GM21367 (cell line): ENCODE measurements at regions not wholly inside any gene's neighbourhood (a gene's known extent, or its start where the extent isn't known, plus 50 kb on each side); places are given as distances from the start of the nearest gene placed in this dataset.
"Not testable (repeated sequence)": the region's sequence is repeated elsewhere in the genome, so short reads cannot be mapped to it uniquely, and the experiment has no call there.

ENCODE experiments used
- ATAC-seq: cut with Tn5 transposase; IDR thresholded peaks from one replicate; pipeline ENCODE4 v1.9.1; 2021; ENCODE audit not compliant: unreplicated experiment

DNA sequence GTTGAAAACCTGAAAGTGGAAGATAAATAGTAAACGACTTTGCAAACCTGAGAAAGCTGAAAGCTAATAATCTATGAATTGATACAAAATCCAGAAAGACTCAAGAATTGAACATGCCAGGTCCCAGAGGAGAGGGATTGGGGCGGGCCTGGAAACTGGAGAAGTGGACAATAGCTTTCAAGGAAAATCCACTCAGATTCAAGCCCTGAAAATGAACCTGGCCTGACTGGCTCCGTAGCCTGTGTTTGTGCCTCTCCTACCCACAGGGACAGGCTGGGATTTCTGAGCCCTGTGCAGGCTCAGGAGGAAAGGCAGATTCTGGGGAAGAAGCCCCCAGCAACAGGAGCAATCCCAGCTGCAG is 274.8 kb upstream of the HS6ST1 start:
- no peak for ATAC-seq

DNA sequence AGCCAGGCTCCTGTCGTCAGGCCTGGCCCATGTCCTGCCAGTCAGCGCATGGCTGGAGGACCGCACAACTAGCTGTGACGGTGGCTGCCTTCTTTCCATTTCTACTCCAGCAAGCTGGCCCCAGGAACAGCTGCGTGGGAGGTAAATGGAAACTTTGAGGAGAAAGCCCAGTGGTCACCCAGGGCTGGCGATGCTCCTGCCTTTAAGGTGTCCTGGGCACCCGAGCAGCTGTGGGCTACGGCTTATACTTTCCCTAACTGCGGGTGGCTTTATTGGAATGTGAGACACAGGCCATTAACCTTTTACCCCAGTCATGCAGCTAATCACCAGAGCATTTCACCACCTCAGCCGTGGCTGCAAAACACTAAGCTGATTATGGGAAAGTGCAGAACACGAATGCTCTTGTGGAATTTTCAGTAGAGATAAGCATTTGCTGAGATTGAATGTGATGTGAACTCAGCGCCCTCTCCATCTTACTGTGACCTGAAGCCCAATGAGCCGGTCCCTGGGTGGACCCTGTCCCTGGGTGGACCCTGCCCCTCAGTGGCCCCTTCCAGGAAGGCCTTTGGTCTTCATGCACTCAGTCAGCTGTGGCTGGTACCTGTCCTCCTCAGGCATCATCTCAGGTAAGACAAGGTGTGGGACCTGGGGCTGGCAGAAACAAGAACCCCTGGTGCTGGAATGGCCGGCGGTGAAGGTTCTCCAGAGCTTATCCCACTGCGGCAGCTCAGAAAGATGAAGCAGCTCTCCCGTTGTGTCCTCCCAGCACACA is 275.4 kb upstream of the HS6ST1 start:
- ATAC-seq, result no peak

- ATAC-seq, result no peak
Observed at GRCh38 chr2:128594651-128594910, 275.9 kb upstream of the HS6ST1 start.

GRCh38 chr2:128594953-128595677 is 276.4 kb upstream of the HS6ST1 start:
- ATAC-seq, result no peak

DNA sequence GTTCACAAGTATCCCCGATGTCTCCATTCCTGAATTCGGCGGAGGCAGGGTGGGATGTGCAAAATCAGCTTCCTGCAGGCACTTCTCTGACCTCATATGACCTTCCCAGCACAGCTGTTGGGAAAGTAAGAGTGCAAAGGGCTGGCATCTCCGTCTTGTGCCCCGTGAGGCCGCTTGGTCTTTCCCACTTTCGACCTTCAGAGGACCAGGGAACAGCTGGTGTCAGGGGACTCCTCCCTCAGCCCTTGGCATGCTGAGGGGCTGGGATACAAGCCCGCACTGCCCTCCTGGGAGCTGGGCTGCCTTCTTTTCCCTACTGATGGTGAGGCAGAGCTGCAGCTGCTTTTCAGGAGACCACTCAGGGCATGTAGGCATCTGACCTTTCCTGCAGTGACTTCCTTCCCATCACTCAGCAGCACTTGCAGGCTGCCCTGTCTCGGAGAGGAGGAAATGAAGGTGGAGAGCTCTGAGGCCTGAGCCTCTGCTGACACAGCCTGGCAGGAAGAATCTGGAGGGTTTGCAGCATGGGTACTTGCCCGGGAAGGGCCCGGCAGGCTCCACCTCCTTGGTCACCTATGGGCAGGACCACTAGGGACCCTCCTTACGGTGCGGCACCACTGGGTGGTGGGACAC is 277.2 kb upstream of the HS6ST1 start:
- ATAC-seq, result no peak

DNA sequence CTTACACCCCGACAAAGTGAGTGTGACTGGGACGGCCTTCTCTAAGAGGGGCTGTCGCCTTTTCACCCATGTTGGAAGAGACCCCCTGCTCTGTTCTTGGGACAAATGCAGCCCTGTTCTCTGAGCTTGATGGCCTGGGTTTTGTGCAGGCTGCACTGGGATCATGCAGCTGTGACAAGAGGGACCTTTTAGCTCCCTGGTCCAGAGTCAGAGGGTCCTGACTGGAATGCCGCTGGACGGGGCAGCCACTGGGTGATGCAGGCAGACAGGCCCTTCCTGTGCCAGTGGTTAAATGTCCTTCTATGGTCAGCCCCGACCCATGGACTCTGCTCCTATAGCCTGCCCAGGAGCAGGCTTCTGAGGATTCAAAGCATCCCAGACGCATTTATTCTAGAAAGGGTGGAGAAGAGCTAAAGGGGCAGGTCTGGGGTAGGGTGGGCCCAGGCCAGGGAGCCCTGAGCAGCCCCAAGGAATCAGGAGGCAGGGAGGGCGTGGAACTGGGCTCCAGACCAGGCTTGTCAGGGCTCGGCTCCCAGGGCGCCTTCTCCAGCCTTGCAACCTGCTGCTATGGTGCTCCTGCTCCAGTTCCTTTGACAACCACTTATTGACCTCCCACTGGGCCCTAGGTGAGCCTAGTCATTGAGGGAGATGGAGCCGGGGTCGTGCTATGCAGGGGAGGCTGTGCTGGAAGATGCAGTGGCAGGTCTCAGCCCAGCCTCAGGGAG is 277.9 kb upstream of the HS6ST1 start:
- no peak for ATAC-seq

DNA sequence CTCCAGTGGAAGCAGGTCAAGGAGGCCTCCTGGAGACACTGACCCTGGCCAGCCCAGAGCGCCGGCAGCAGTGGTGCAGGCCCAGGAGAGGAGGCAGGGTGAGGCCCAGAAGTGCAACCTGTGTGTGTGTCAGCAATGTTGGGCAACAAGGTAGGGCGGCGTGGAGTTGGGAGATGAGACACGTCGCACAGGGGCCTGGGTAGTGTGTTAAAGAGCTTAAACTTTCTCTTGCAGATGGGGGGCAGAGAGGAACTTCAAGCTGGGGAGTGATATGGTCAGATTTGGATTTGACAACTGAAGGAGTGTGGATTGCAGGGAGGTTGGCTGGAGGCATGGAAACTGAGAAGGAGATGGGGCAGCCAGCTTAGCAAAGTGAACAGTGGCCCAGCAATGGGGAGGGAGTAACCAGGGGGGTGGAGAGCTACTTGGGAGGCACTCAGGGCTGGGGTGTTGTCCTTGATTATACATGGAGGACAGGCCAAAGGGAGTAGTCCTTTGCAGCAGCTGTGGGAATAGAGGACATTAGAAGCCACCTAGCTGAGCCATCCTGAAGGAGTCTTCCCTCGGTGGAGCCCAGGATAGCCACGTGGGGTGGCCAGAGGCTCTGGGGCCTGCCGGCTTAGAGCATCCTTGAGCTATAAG is 278.6 kb upstream of the HS6ST1 start:
- no peak for ATAC-seq

DNA sequence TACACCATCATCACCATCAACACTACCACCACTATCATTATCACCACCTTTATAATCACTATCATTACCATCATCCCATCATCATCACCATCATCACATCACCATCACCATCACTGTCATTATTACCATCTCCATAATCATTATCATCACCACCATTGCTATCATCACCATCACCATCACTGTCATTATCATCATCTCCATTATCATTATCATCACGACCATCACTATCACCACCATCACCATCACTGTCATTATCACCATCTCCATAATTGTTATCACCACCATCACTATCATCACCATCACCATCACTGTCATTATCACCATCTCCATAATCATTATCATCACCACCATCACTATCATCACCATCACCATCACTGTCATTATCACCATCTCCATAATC is 279.6 kb upstream of the HS6ST1 start:
- ATAC-seq, result not testable (repeated sequence)

- ATAC-seq, result no peak
Observed at GRCh38 chr2:128598862-128599441, 280.3 kb upstream of the HS6ST1 start.

- no peak for ATAC-seq
Observed at GRCh38 chr2:128599700-128600099, 281.0 kb upstream of the HS6ST1 start.

GRCh38 chr2:128600581-128601297 is 282.1 kb upstream of the HS6ST1 start:
- ATAC-seq, result no peak

DNA sequence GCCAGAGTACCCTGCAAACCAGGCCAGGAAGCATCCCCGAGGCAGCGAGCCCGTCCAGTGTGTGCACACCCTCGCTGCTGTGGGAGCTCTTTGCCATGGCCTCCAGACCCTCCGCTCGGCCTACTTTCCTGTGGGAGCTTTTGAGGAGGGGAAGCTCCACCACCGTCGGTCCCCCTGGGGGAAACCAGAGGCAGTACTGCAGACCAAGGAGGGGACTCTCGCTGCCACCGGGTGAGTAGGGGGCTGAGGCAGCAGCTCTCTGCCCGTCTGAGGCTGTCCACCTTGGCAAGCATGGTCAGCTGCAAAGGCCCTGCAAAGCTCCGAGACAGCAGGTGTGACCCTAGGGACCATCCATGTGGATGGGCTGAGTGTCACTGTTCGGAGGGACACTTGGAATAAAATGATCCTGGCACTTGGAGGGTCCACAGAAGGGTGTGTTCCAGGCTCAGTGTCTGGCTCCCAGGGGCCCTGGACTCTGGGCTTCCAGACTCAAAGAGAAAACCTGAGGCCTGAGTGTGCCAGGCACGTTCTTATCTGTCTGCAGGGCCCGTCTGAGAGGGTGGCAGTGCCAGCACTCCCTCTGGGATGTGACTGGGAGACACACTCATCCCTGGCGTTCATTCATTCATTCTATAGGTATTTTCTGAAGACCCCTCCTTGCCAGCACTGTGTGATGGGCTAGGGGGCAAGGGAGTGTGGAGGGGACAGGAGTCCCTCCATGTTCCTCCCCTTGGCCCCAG is 282.8 kb upstream of the HS6ST1 start:
- ATAC-seq, result no peak

DNA sequence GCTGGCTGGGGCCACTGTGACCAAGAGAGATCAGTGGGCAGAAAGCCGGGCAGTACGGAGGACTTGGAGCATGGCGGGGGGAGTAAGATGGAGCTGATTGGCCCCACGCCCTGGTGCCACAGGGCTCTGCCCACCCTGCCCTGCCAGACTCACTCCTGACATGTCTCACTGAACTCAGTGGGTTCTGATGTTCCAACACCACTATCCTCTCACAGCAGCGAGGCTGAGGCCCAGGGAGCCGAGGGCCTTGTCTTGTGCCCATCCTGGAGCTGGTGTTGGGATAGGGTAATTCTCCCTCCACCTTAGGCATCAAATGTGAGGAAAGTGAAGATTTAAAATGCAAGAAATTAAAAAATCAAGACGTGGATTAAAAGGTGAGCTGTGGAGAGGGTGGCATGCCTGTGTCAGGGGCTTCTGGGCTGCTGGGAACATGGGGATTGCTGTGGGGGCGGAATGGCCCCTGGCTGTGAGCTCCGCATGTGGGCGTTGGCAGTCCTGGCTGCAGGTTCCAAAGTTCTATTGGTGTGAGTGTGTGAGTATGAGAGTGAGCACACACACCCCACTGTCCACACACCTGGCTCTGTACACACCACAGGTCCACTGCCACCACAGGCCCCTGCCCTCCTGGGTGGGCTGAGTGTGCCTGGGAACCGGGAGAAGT is 283.5 kb upstream of the HS6ST1 start:
- no peak for ATAC-seq

GRCh38 chr2:128602699-128603101 is 284.0 kb upstream of the HS6ST1 start:
- ATAC-seq, result no peak

DNA sequence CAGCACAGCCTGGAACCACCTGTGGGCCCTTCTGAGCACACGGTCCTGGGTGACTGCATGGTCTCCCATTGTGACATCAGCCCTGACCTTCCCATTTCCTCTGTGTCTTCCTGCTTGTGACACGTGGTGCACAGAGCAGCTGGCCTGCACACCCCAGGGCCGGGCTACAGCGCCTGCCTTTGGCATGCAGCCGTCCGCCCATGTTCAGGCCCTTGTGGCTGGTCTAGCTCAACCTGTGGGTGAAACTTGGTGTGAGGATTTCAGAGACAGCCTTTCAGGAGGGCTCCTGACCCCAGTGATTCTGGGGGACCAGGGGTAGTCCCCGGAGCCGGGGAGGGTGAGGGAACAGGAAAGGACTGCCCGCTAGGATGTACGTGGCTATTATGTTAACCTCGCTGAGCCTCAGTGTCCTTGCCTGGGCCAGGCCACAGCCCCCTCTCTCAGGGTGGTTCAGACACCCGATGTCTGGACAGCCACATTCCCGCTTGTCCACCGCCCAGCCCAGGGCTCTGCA is 284.8 kb upstream of the HS6ST1 start:
- ATAC-seq, result no peak

GRCh38 chr2:128604045-128604444 is 285.4 kb upstream of the HS6ST1 start:
- no peak for ATAC-seq

- ATAC-seq, result not testable (repeated sequence)
Observed at GRCh38 chr2:128604581-128604980, 285.9 kb upstream of the HS6ST1 start.

GRCh38 chr2:128605421-128605820 is 286.8 kb upstream of the HS6ST1 start:
- ATAC-seq, result no peak

- ATAC-seq, result no peak
Observed at GRCh38 chr2:128605931-128606330, 287.3 kb upstream of the HS6ST1 start.
